Anterior cingulate cortex (tissue), 58 donors: ENCODE measurements at regions not wholly inside any gene's neighbourhood (a gene's known extent, or its start where the extent isn't known, plus 50 kb on each side); places are given as distances from the start of the nearest gene placed in this dataset.
"Not testable (repeated sequence)": the region's sequence is repeated elsewhere in the genome, so short reads cannot be mapped to it uniquely, and the experiment has no call there.

ENCODE experiments used
- DNase-seq, 58 donors: peaks; one replicate each; lab custom pipeline; 2025; lab: John Stamatoyannopoulos, UW

DNA sequence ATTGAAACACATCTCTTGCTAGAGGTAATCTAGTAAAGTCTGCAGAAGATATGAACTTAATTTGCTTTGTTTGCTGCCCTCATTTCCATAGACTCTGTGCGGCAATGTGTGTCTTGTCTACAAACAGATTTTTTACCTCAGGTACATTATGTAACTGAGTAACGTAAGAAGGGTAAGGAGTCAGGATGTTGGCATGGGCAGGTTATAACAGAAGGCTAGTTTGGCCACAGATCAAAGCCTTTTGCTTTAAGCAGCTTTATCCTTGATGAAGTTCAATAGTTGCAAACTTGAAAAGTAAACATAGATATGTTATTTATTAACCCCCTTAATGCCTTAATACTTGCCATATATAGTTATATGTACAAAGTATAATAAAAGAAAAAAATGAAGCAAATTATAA lies 391.6 kb upstream of the FKBP1C start:
- no peak for DNase-seq

DNA sequence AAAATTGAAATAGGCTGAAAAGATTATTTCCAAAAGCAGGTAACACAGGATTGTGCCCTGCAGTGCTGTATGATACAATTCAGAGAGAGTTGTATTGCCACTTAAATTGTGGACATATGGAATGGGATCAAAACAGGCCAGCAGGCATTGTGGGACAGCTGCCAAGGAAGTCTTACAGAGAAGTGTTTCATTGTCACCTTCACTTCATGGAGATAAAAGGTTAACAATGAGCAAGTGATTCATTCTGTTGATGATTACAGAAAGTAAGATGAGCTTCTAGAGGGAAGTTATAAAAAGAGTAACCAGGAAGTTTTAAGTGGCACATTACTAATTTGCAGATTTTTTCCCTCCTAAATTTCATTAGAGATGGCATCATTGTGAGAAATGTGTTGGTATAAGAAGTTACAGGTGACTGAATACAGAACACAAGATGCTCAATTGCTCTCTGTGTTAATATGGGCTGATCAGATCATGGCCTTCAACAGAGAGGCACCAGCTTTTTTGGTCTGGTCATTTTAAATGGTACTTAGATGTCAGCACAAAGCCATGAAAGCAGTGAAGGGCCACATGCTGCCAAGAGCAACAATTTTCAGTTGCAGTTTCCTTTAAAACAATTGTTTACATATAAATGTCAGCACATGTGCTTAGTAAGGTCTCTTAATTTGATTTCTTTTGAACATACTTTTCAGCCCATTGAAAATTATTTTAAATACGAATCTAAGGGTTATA lies 402.5 kb upstream of the FKBP1C start:
- DNase-seq, result no peak

DNA sequence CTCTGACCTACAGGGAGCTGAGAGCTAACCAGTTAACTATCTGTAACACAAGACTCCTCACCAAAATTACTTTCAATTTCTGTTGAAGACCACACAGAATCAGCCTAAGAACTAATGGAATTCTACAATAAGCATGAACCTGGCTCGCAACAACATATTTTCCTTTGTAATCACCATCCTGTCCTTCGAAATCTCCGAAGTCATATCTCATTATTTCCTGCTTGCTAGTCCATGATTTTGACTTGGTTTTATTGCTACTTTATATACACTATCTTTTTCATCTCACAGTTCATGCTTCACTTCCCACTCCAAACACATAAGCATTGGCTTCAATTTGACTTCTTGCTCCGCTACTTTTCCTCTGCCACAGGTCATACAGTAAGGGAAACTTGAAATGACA lies 405.8 kb upstream of the FKBP1C start:
- no peak for DNase-seq

DNA sequence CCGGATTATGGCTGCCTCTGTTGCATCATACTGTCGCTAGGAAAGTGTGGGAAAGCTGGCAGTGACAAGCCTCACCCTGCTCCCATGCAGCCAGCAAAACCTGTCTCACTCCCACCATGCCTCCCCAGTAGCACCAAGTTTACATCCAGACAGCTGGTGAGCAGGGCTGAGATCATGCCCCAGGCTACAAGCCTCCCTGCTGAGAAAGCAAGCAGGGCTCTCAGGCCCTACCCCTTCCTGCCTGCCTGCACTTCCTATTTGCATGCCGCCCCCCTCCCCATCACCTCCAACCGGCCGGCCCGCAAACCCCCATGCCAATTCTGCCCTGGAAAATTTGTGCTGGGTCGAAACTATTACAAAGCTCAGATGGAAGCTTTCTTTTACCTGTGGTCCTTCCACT lies 408.2 kb upstream of the FKBP1C start:
- no peak for DNase-seq

DNA sequence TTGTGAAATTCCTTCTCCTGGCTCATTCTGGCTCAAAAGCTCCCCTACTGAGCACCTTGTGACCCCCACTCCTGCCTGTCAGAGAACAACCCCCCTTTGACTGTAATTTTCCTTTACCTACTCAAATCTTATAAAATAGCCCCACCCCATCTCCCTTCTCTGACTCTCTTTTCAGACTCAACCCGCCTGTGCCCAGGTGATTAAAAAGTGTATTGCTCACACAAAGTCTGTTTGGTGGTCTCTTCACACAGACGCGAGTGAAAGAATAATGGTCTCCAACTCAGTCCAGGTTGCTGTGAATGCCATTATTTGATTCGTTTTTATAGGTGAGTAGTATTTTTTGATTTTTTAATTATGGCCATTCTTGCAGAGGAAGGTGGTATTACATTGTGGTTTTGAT lies 414.1 kb upstream of the FKBP1C start:
- no peak for DNase-seq

DNA sequence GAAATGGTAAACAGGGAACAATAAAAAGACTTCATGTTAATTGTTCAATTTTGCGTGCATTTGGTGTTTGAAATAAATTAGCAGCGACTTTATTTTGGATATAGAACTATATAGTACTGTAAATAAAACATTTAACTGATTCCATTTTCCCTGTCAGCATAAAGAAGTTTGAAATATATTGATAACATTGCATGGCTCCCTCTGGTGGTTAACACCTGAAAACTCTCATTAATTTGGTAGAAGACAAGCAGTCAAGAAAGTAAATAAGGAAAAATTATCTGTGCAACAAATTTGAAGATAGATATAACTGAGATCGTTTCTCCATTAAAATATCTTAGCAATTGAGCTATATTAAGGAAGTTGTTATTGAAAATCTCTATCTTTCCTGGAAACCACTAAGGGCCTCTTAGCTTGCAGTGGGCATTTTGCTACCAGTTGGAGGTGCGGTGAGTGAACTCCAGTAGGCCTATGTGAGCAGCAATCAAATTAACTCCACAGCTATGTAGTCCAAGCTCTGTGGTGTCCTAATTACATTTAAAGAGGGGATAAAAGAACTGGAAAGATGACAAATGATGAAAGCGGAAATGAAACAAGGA lies 435.7 kb upstream of the FKBP1C start:
- DNase-seq, result peak in 1 of 58 donors; percentile 22

DNA sequence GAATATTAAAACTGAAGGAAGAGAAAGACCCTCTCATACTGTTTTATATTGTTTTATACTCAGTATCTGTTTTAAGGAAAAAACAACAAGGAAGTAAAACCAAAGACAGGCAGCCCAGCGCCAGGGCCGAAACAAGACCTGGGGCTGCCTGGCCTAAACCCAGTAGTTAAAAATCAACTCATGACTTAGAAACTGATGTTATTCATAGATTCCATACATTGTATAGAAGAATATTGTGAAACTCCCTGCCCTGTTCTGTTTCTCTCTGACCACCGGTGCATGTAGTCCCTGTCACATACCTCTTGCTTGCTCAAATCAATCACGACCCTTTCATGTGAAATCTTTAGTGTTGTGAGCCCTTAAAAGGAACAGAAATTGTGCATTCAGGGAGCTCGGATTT lies 445.1 kb upstream of the FKBP1C start:
- not testable (repeated sequence) for DNase-seq

DNA sequence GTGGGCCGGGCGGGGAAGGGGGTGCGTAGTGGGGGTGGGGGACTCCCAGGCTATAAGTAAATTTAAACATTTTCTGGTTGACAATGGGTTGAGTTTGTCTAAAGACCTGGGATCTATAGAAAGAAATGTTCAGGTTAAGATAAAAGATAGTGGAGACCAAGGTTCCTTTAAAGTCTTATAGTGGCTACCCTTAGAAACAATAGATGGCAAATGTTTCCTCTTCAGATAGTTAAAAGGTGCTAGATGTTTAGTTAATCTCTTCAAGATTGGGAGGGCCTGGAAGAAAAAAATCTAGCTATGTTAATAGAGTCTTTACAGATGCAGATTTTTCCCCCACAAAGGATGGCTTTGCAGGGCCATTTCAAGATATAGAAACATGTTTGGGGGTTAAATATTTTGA lies 446.4 kb upstream of the FKBP1C start:
- no peak for DNase-seq

DNA sequence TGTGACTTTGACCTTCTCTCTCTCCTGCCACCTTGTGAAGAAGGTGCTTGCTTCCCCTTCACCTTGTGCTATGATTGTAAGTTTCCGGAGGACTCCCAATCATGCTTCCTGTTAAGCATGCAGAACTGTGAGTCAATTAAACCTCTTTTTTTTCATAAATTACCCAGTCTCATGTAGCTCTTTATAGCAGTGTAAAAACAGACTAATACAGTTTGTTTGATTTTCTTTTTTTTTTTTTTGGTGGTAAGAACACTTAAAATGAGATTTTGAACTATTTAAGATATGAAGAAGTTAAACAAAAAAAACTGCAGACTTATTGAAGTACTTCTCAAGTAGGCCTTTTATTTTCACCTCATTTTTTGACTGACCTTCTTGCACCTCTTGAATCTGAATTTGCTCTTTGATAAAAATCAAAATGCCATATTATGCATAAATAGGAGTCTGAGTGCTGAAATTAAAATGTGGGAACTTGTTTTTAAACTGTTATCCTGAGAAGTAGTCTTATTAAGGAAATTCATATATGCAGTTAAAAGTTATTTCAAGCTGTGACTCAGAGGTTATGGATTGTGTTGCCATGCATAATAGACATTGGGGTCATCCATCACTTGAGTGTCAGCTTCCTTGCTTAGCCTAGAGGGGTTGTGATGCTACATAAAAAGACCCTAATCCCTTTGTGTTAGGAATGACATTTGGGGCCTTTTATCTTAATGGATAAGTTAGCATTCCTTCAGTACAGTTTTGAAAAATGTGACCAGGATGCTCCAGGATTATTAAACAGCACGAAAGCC lies 447.9 kb upstream of the FKBP1C start:
- DNase-seq, result no peak

DNA sequence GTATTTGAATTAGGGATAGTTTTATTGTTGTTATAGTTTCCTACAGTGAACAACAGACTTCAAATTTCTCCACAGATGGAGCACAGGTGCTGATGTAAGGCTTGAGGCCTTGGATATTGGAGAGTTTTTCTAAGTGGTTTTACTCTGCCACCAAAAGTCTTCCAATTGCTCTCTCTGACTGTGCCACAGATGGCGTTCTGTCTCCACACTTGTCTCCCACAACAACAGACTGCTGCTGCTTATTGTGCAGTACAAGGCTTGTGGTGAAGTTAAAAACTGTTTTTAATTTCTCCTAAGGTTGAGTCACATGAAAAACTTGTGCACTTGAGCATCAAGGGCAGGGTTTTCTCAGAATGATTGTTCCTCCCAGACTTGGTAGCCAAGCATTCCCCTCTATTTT lies 460.9 kb upstream of the KHDRBS2 start:
- peak in 21 of 58 donors; percentile 0 to 41 (median 11) for DNase-seq

DNA sequence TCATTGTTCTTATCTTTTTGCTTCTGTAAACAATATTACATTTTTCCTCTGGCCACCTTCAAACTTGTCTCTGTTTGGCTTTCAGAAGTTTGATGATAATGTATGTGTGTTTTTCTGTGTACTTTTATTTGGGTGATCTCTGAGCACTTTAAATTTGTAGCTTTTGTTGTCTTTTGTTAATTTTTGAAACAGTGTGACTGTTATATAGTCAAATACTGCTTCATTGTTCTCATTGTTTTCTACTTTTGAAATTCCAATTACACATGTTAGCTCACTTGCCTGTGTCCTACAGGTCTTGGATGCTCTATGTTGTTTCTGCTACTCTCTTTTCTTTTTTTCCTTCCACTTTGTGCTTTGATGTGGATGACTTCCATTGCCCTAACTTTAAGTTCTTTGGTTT lies 460.1 kb upstream of the KHDRBS2 start:
- DNase-seq, result peak in 1 of 58 donors; percentile 1

DNA sequence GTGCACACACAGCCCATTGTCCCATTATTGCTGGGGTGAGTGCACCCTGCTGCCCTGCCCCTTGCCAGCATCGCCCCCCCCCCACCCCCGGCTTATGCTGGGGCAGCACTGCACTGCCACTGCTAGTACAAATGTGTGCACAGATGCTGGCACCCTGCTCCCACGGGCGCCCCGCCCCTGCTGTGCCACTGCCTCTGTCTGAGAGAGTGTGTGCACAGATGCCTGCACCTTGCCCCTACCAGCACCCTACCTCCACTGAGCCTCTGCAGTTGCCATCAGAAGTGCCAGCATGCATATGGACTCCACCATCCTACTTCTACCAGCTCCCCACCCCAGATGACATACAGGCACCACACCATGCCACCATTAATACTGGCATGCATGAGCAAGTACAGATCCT lies 454.6 kb upstream of the KHDRBS2 start:
- no peak for DNase-seq

DNA sequence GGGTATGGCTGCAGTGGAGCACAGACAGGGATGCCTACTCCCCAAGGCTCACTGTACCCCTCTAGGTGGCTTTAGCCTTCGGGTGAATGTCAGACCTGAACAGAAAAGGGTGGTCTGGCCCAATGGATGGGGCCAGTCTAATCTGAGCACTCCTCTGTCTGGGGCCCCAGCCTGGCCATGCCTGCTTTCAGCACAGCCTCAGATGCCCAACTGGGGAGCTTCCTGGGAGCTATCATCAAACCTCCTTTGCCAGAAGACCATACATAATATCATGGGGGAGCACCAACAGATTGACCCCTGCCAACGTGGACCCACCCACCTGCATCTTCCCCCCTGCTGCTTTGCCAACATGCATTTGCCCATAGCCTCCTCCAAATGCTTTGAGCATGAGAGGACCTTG lies 454.1 kb upstream of the KHDRBS2 start:
- no peak for DNase-seq

DNA sequence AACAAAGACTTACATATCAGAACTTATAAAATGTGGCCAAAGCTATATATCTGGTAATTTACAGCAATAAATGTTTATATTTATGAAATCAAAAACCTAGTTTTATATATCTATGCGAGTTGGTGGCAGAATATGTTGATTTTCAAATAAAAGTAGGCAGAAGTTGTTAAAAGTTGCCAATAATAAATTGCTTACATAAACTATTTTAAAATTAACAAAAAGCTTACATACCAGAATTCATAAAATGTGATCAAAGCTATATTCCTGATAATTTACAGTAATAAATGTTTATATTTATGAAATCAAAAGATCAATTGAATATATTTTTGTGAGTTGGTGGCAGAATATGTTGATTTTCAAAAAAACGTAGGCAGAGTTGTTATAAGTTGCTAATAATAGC lies 451.8 kb upstream of the KHDRBS2 start:
- no peak for DNase-seq

DNA sequence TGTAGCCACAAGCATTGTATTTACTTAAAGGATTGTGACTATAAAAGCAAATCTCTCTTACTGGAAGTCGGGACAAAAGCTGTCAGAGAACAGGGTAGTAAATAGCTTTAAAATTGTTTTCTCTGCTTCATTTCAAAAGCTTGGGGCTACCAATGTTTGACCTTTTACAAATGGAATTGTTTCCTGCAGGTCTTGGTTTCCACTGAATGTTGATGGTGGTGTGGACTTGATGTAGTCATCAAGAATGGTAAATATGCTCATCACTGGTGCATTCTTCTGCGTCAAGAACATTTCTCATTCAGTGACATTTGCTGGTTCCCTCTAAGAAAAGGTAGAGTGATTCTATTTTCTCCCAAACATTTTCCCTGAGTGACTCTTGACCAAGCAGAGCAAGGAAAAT lies 435.4 kb upstream of the KHDRBS2 start:
- DNase-seq, result no peak

DNA sequence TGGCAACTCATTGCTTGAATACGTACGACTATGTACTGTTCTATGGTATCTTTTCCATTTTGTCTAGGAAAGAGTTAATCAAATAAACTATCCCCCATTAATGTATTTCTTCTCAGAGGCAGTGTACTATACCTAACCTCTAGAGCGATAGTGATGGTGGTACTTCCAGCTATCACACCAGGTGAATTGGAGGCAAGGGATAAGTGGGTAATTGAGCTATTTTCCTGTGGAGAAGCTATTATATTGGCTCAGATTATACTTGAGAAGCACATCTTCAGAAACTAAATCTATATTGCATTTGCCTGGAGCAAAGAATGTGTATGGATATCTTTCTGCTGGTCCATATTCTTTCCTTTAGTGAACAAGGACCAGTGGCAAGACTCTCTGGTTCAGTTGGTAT lies 430.7 kb upstream of the KHDRBS2 start:
- no peak for DNase-seq

DNA sequence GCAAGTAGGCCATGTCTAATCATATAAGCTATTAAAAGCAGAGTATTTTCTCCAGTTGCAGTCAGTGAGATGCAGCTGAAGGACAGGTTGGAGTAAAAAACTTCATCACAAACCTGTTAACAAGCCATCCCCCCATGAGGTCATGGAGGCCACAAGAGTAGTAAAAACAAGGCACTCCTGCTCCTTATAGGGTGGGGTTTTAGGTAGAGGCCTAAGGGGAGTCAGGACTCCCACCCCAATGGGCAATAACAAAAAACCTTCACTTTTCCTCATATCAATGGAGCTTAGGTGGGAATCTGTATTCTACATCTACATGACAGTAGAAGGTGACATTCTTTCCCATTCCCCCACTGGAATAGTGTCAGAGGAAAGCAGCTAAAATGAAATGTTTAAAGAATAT lies 428.1 kb upstream of the KHDRBS2 start:
- no peak for DNase-seq

DNA sequence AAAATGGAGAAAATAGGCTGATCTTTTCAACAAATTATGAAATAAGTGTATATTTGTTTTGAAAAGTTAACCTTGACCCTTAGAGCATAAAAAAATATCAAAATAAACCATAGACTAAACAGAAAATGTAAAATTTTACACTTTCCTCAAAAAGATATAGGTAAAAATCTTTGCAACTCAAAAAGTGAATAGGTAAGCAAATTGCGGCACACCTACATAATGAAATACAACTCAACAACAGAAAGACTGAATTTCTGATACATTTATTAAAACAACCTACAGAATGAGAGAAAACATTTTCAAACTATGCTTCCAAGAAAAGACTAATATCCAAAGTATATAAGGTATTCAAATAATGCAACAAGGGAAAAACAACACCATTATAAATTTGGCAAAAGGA lies 425.7 kb upstream of the KHDRBS2 start:
- no peak for DNase-seq

DNA sequence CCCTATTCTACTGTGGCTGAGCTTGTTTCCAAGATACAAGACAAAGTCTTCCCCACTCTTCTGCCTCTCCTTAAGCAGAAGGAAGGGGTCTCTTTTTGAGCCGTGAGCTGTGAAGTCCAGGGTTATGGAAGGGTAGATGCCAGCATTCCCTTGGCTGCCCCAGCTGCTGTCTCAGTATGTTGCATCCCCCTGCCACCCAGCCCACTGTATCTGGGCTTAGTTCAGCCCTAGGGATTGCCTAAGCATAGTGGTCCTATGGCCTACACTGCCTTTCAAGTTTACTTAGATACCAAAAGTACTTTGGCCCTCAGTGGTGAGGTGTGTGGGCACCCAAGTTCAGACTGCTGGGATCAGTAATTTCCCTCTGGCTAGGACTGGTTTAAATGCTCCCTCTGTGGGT lies 421.9 kb upstream of the KHDRBS2 start:
- DNase-seq, result no peak

DNA sequence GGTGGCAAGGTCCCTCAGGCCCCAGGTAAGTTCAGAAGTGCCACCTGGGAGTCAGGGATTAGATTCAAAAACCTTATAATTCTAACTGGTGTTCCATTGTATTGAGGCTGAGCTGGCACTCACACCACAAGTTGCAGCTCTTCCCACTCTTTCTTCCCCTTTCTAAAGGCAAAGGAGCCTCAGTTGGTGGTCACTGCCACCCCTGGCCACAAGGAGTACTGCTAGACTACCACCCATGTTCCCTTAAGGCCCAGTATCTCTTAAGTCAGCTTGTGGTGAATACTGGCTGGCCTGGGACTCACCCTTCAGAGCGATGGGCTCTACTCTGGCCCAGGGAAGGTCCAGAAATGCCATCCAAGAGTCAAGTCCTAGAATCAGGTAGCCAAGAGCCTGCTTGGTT lies 421.1 kb upstream of the KHDRBS2 start:
- DNase-seq, result no peak

DNA sequence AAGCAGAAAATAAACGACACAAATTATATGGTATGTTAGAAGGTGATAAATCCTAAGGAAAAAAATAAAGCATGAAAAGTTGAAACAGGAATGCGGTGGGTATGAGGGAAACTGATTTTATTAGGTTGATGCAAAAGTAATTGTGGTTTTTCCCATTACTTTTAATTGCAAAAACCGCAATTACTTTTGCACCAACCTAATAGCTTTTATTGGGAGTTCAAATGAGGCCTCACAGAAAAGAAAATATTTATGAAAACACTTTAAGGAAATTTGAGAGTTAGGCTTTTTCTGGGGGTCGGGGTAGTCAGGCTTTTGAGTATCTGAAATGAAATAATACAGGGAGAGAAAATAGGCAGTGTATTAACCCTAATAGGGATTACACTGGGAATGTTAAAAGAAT lies 397.0 kb upstream of the KHDRBS2 start:
- DNase-seq, result no peak

DNA sequence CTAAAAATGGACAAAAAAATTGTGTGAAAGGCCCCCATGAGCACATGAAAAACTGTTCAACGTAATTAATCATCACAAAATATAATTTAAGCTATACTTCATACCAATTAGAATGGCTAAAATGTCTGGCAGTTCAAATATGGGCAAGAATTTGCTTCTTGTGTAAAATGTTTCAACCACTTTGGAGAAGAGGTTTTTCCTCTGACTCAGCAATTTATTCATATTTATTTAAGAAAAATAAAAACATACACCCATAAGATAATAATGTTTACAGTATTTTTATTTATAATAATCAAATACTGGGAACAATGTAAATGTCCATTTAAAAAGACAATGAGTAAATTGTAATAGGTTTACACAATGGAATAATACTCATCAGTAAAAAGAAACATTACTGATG lies 395.1 kb upstream of the KHDRBS2 start:
- no peak for DNase-seq
